ENCODE measurements at regions not wholly inside any gene's neighbourhood (a gene's known extent, or its start where the extent isn't known, plus 50 kb on each side); places are given as distances from the start of the nearest gene placed in this dataset.

DNA sequence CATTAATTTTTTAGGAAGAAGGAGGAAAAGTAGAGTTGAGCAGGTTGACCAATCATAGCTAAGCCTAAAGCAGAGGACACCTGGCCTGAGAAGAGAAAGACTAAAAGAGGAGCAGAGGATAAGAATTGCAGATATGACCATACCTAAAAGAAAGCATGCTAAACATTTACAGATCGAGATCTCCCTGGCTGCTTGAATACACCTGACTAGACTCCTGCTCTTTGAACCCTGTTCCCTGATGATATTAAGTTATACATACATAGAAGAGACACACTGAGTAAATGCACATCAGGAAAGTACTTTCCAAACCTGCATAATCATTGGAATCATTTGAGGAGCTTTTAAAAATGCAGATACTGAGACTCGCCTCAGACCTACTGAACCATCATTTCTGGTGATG is 232.3 kb upstream of the ELL2 start (continued):
- no peak for TF ChIP-seq BACH1 (IDR thresholded peaks at IDR 0.05; ENCODE audit: borderline replicate concordance)

DNA sequence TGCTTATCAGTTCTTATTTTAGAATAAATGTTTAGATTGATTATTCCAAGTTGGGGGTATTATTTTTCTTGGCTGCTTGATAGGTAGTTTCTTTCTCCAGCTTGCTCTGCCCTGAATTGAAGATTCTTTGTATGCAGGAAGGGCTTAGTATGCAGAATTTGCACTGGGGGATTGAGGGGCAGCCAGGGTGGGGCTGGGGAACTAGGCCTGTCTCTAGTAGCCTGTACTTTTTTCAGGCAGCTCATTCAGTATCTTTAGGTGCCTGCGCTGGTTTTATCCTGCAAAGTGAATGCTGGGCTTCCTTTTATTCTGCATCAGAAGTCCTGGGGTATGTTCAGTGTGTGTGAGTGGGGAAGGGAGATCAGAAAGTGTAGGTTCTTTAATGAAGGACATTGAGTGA is 228.3 kb upstream of the ELL2 start:
- in situ Hi-C loops (cut with MboI) (no loop called here), intact Hi-C loops (cut with micrococcal nuclease; ENCODE audit: unreplicated experiment) (no loop called here)
- FAIRE-seq (no peak), DNase-seq (ENCODE audit: low read depth, low spot score) (no peak), ATAC-seq (no peak)
- WGBS (ENCODE audit: insufficient coverage, insufficient replicate concordance, low lambda C conversion rate, missing lambda C conversion rate): 100% methylated on average over 1 of the region's 1 CpG
- Histone ChIP-seq H3K9me3 (replicated peaks; ENCODE audit: control insufficient read depth, insufficient read depth, low read length) (no peaks in the 10 kb centered on the region), H3K36me3 (ENCODE audit: control insufficient read depth in 2 of 2, insufficient read depth in 2 of 2, low read length in 1 of 2) (no peaks in the 10 kb centered on the region), H3K27ac (ENCODE audit: control insufficient read depth, insufficient read depth) (no peak overlapping the region), H2AFZ (ENCODE audit: control insufficient read depth, low read depth, low read length) (no peak overlapping the region), H3K4me2 (ENCODE audit: control insufficient read depth, insufficient read depth) (no peak overlapping the region), H4K20me1 (ENCODE audit: control insufficient read depth, insufficient read depth) (no peaks in the 10 kb centered on the region), H3K4me3 (no peak overlapping the region), H3K9ac (ENCODE audit: control insufficient read depth, insufficient read depth, low read length) (no peak overlapping the region), H3K27me3 (replicated peaks in 1 of 2; ENCODE audit: control insufficient read depth in 2 of 2, insufficient read depth in 2 of 2, low read length in 1 of 2) (no peaks in the 10 kb centered on the region), H3K79me2 (ENCODE audit: control insufficient read depth, insufficient read depth, low read length) (no peaks in the 10 kb centered on the region), H3K4me1 (ENCODE audit: control insufficient read depth, insufficient read depth, low read length) (no peaks in the 10 kb centered on the region)
- ChIA-PET SMC1A (ENCODE audit: uncharacterized antibody, unreplicated experiment) (interaction anchor here (0.6 to 1.8 kb wide), 3 partner anchors 9 to 520 kb away, joined by 4 to 9 read pairs (median 5); no protein-coding TSS in a partner anchor), RAD21 (ENCODE audit: unreplicated experiment) (interaction anchor here (1.6 kb wide), 1 partner anchor 10 kb away, joined by 3 read pairs; no protein-coding TSS in a partner anchor), POLR2A (interaction anchor here (0.7 kb wide), 1 partner anchor 9 kb away, joined by 5 read pairs; no protein-coding TSS in a partner anchor), CTCF (interaction anchor here (1.0 kb wide), 1 partner anchor 9 kb away, joined by 3 read pairs; no protein-coding TSS in a partner anchor)
- BruUV-seq (replicated peaks): no TSS peak
- TF ChIP-seq MEF2A (IDR thresholded peaks at IDR 0.05; ENCODE audit: insufficient read depth, low read depth, low read length) (no peak), BRCA1 (IDR thresholded peaks at IDR 0.05; ENCODE audit: low read depth, low read length) (no peak), TAF1 (IDR thresholded peaks at IDR 0.05; ENCODE audit: borderline replicate concordance, low read depth, low read length) (no peak), GABPA (IDR thresholded peaks at IDR 0.05; ENCODE audit: low read depth) (no peak), JUNB (IDR thresholded peaks at IDR 0.05) (no peak), ZNF384 (IDR thresholded peaks at IDR 0.05; ENCODE audit: borderline replicate concordance, low read depth, low read length) (no peak)
- TF ChIP-seq, protein P1, sequence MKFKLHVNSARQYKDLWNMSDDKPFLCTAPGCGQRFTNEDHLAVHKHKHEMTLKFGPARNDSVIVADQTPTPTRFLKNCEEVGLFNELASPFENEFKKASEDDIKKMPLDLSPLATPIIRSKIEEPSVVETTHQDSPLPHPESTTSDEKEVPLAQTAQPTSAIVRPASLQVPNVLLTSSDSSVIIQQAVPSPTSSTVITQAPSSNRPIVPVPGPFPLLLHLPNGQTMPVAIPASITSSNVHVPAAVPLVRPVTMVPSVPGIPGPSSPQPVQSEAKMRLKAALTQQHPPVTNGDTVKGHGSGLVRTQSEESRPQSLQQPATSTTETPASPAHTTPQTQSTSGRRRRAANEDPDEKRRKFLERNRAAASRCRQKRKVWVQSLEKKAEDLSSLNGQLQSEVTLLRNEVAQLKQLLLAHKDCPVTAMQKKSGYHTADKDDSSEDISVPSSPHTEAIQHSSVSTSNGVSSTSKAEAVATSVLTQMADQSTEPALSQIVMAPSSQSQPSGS (IDR thresholded peaks at IDR 0.05; ENCODE audit: low read length): no peak
- TF ChIP-seq, protein P2, sequence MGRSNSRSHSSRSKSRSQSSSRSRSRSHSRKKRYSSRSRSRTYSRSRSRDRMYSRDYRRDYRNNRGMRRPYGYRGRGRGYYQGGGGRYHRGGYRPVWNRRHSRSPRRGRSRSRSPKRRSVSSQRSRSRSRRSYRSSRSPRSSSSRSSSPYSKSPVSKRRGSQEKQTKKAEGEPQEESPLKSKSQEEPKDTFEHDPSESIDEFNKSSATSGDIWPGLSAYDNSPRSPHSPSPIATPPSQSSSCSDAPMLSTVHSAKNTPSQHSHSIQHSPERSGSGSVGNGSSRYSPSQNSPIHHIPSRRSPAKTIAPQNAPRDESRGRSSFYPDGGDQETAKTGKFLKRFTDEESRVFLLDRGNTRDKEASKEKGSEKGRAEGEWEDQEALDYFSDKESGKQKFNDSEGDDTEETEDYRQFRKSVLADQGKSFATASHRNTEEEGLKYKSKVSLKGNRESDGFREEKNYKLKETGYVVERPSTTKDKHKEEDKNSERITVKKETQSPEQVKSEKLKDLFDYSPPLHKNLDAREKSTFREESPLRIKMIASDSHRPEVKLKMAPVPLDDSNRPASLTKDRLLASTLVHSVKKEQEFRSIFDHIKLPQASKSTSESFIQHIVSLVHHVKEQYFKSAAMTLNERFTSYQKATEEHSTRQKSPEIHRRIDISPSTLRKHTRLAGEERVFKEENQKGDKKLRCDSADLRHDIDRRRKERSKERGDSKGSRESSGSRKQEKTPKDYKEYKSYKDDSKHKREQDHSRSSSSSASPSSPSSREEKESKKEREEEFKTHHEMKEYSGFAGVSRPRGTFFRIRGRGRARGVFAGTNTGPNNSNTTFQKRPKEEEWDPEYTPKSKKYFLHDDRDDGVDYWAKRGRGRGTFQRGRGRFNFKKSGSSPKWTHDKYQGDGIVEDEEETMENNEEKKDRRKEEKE (IDR thresholded peaks at IDR 0.05): no peak
- TF ChIP-seq, protein P3, sequence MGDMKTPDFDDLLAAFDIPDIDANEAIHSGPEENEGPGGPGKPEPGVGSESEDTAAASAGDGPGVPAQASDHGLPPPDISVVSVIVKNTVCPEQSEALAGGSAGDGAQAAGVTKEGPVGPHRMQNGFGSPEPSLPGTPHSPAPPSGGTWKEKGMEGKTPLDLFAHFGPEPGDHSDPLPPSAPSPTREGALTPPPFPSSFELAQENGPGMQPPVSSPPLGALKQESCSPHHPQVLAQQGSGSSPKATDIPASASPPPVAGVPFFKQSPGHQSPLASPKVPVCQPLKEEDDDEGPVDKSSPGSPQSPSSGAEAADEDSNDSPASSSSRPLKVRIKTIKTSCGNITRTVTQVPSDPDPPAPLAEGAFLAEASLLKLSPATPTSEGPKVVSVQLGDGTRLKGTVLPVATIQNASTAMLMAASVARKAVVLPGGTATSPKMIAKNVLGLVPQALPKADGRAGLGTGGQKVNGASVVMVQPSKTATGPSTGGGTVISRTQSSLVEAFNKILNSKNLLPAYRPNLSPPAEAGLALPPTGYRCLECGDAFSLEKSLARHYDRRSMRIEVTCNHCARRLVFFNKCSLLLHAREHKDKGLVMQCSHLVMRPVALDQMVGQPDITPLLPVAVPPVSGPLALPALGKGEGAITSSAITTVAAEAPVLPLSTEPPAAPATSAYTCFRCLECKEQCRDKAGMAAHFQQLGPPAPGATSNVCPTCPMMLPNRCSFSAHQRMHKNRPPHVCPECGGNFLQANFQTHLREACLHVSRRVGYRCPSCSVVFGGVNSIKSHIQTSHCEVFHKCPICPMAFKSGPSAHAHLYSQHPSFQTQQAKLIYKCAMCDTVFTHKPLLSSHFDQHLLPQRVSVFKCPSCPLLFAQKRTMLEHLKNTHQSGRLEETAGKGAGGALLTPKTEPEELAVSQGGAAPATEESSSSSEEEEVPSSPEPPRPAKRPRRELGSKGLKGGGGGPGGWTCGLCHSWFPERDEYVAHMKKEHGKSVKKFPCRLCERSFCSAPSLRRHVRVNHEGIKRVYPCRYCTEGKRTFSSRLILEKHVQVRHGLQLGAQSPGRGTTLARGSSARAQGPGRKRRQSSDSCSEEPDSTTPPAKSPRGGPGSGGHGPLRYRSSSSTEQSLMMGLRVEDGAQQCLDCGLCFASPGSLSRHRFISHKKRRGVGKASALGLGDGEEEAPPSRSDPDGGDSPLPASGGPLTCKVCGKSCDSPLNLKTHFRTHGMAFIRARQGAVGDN (IDR thresholded peaks at IDR 0.05): no peak
- TF ChIP-seq, protein P4, sequence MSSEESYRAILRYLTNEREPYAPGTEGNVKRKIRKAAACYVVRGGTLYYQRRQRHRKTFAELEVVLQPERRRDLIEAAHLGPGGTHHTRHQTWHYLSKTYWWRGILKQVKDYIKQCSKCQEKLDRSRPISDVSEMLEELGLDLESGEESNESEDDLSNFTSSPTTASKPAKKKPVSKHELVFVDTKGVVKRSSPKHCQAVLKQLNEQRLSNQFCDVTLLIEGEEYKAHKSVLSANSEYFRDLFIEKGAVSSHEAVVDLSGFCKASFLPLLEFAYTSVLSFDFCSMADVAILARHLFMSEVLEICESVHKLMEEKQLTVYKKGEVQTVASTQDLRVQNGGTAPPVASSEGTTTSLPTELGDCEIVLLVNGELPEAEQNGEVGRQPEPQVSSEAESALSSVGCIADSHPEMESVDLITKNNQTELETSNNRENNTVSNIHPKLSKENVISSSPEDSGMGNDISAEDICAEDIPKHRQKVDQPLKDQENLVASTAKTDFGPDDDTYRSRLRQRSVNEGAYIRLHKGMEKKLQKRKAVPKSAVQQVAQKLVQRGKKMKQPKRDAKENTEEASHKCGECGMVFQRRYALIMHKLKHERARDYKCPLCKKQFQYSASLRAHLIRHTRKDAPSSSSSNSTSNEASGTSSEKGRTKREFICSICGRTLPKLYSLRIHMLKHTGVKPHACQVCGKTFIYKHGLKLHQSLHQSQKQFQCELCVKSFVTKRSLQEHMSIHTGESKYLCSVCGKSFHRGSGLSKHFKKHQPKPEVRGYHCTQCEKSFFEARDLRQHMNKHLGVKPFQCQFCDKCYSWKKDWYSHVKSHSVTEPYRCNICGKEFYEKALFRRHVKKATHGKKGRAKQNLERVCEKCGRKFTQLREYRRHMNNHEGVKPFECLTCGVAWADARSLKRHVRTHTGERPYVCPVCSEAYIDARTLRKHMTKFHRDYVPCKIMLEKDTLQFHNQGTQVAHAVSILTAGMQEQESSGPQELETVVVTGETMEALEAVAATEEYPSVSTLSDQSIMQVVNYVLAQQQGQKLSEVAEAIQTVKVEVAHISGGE (CRISPR knock-in tag; IDR thresholded peaks at IDR 0.05): no peak
